Sigmoid colon (tissue), 4 donors: ENCODE measurements at regions not wholly inside any gene's neighbourhood (a gene's known extent, or its start where the extent isn't known, plus 50 kb on each side); places are given as distances from the start of the nearest gene placed in this dataset.

Experiments
- CTCF ChIP-seq, 4 experiments: fragments of 450-650 bp in 3 of 4; fragments of 200-600 bp in 1 of 4; IDR thresholded peaks; one replicate each; pipeline ENCODE4 v1.5.1; 2016 to 2019; ENCODE audit warnings: antibody characterized with exemption in 4 of 4, mild to moderate bottlenecking in 3 of 4, moderate library complexity in 2 of 4
- EP300 ChIP-seq, 4 donors: sonication (generic); formaldehyde crosslinking; IDR thresholded peaks; one replicate each; pipeline ENCODE4 v1.6.1; 2017; ENCODE audit warnings: antibody characterized with exemption in 4 of 4
- POLR2A ChIP-seq, 2 donors: fragments of 450-650 bp; IDR thresholded peaks; one replicate each; pipeline ENCODE4 v1.6.1; 2016; ENCODE audit warnings: antibody characterized with exemption in 2 of 2, mild to moderate bottlenecking in 2 of 2, moderate library complexity in 2 of 2
- POLR2AphosphoS5 ChIP-seq, 4 donors: sonication (generic); formaldehyde crosslinking; IDR thresholded peaks; one replicate each; pipeline ENCODE4 v1.6.1; 2017; ENCODE audit warnings: antibody characterized with exemption in 4 of 4

- TF ChIP-seq CTCF (IDR thresholded peaks at IDR 0.05) (no peak), POLR2A (IDR thresholded peaks at IDR 0.05) (no peak), POLR2AphosphoS5 (IDR thresholded peaks at IDR 0.05) (no peak), EP300 (IDR thresholded peaks at IDR 0.05) (no peak)
Measured at GRCh38 chr5:124650951-124651662, 95.3 kb downstream of the ZNF608 start.
